ENCODE measurements at regions not wholly inside any gene's neighbourhood (a gene's known extent, or its start where the extent isn't known, plus 50 kb on each side); places are given as distances from the start of the nearest gene placed in this dataset.

GRCh38 chr5:147989239-147989638 lies 74.5 kb upstream of the SPINK5 start:
- TF ChIP-seq, protein P1, sequence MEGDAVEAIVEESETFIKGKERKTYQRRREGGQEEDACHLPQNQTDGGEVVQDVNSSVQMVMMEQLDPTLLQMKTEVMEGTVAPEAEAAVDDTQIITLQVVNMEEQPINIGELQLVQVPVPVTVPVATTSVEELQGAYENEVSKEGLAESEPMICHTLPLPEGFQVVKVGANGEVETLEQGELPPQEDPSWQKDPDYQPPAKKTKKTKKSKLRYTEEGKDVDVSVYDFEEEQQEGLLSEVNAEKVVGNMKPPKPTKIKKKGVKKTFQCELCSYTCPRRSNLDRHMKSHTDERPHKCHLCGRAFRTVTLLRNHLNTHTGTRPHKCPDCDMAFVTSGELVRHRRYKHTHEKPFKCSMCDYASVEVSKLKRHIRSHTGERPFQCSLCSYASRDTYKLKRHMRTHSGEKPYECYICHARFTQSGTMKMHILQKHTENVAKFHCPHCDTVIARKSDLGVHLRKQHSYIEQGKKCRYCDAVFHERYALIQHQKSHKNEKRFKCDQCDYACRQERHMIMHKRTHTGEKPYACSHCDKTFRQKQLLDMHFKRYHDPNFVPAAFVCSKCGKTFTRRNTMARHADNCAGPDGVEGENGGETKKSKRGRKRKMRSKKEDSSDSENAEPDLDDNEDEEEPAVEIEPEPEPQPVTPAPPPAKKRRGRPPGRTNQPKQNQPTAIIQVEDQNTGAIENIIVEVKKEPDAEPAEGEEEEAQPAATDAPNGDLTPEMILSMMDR (tag by site-specific recombination; IDR thresholded peaks at IDR 0.05) = no peak
- TF ChIP-seq, protein P2, sequence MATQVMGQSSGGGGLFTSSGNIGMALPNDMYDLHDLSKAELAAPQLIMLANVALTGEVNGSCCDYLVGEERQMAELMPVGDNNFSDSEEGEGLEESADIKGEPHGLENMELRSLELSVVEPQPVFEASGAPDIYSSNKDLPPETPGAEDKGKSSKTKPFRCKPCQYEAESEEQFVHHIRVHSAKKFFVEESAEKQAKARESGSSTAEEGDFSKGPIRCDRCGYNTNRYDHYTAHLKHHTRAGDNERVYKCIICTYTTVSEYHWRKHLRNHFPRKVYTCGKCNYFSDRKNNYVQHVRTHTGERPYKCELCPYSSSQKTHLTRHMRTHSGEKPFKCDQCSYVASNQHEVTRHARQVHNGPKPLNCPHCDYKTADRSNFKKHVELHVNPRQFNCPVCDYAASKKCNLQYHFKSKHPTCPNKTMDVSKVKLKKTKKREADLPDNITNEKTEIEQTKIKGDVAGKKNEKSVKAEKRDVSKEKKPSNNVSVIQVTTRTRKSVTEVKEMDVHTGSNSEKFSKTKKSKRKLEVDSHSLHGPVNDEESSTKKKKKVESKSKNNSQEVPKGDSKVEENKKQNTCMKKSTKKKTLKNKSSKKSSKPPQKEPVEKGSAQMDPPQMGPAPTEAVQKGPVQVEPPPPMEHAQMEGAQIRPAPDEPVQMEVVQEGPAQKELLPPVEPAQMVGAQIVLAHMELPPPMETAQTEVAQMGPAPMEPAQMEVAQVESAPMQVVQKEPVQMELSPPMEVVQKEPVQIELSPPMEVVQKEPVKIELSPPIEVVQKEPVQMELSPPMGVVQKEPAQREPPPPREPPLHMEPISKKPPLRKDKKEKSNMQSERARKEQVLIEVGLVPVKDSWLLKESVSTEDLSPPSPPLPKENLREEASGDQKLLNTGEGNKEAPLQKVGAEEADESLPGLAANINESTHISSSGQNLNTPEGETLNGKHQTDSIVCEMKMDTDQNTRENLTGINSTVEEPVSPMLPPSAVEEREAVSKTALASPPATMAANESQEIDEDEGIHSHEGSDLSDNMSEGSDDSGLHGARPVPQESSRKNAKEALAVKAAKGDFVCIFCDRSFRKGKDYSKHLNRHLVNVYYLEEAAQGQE (tag by site-specific recombination; IDR thresholded peaks at IDR 0.05) = no peak
- no peak for TF ChIP-seq TCF7L2 (IDR thresholded peaks at IDR 0.05; ENCODE audit: borderline replicate concordance, low read depth, low read length)

All from HEK293 (cell line).